H1 (cell line): ENCODE measurements at regions not wholly inside any gene's neighbourhood (a gene's known extent, or its start where the extent isn't known, plus 50 kb on each side); places are given as distances from the start of the nearest gene placed in this dataset.

ENCODE experiments used
- BCL11A ChIP-seq, 2 experiments: IDR thresholded peaks; one replicate each; pipeline ENCODE4 v1.6.1; 2011; ENCODE audit warnings: low read depth in 2 of 2, low read length in 2 of 2, mild to moderate bottlenecking in 2 of 2
- CBX8 ChIP-seq: fragments of 300-800, 300-1000 bp; sonication (generic); IDR thresholded peaks from 2 replicates; pipeline ENCODE4 v1.7.1; 2016; ENCODE audit warnings: low read depth, low read length, borderline replicate concordance
- CTBP2 ChIP-seq: IDR thresholded peaks from 2 replicates; pipeline ENCODE4 v1.7.0; 2011; ENCODE audit warnings: borderline replicate concordance, mild to moderate bottlenecking, moderate library complexity, mixed read lengths, low read length; ENCODE audit not compliant: insufficient read depth, insufficient read length
- PHF8 ChIP-seq: fragments of 200-600 bp; sonication (generic); conservative IDR thresholded peaks from 2 replicates; pipeline ENCODE4 v1.7.1; 2012; ENCODE audit warnings: low read depth, mild to moderate bottlenecking, inconsistent platforms, low read length, moderate library complexity
- SAP30 ChIP-seq: fragments of 300-600 bp; sonication (generic); IDR thresholded peaks from 2 replicates; pipeline ENCODE4 v1.7.1; 2012; ENCODE audit warnings: low read length, moderate library complexity, mild to moderate bottlenecking, inconsistent platforms; ENCODE audit not compliant: insufficient read depth, insufficient replicate concordance
- SIN3A ChIP-seq, 2 experiments: IDR thresholded peaks in 1 of 2; conservative IDR thresholded peaks in 1 of 2; 2 replicates each; pipeline ENCODE4 v1.6.1; 2011 to 2012; ENCODE audit warnings: low read length in 2 of 2, improper control_type of control experiment in 1 of 2, low read depth in 1 of 2, mild to moderate bottlenecking in 1 of 2
- TCF12 ChIP-seq: IDR thresholded peaks from 2 replicates; pipeline ENCODE4 v1.6.1; 2011; ENCODE audit warnings: low read depth, mild to moderate bottlenecking, low read length
- TF ChIP-seq, protein P1 (sequence below): IDR thresholded peaks from 2 replicates; pipeline ENCODE4 v1.6.1; 2012; ENCODE audit warnings: inconsistent platforms
- TF ChIP-seq, protein P2 (sequence below): fragments of 300-600 bp; sonication (generic); IDR thresholded peaks from 2 replicates; pipeline ENCODE4 v1.7.1; 2012; ENCODE audit warnings: low read length, moderate library complexity, mild to moderate bottlenecking, inconsistent platforms; ENCODE audit not compliant: insufficient replicate concordance

DNA sequence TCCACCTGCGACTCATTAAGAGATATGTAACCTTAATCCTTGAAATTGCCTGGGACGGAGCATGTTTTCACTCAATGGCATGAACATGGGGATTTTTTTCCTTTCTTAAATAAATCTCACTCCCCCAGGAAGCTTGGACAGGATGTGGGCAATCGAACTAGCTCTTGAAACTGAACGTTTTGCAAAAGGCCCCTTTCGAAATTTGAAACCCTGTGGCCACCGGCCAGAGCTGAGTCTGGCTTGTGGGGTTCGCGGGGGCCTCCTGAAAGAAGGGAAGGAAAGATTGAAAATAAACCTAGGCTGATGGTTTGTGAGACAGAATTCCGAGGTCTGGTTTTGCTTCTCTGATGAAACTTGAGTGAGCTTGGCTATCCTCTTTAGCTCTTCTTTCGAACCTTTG is 101.4 kb upstream of the RTL1 start (continued):
- TF ChIP-seq, protein P1, sequence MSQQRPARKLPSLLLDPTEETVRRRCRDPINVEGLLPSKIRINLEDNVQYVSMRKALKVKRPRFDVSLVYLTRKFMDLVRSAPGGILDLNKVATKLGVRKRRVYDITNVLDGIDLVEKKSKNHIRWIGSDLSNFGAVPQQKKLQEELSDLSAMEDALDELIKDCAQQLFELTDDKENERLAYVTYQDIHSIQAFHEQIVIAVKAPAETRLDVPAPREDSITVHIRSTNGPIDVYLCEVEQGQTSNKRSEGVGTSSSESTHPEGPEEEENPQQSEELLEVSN, result no peak
- TF ChIP-seq CBX8, result no peak
- no peak for TF ChIP-seq TCF12
- no peak for TF ChIP-seq BCL11A (IDR thresholded peaks at IDR 0.05; ENCODE audit: low read depth in 2 of 2, low read length in 2 of 2)
- TF ChIP-seq SIN3A (conservative IDR thresholded peaks at IDR 0.05 in 1 of 2, IDR thresholded peaks at IDR 0.05 in 1 of 2; ENCODE audit: low read depth in 1 of 2, low read length in 2 of 2), result no peak
- TF ChIP-seq, protein P2, sequence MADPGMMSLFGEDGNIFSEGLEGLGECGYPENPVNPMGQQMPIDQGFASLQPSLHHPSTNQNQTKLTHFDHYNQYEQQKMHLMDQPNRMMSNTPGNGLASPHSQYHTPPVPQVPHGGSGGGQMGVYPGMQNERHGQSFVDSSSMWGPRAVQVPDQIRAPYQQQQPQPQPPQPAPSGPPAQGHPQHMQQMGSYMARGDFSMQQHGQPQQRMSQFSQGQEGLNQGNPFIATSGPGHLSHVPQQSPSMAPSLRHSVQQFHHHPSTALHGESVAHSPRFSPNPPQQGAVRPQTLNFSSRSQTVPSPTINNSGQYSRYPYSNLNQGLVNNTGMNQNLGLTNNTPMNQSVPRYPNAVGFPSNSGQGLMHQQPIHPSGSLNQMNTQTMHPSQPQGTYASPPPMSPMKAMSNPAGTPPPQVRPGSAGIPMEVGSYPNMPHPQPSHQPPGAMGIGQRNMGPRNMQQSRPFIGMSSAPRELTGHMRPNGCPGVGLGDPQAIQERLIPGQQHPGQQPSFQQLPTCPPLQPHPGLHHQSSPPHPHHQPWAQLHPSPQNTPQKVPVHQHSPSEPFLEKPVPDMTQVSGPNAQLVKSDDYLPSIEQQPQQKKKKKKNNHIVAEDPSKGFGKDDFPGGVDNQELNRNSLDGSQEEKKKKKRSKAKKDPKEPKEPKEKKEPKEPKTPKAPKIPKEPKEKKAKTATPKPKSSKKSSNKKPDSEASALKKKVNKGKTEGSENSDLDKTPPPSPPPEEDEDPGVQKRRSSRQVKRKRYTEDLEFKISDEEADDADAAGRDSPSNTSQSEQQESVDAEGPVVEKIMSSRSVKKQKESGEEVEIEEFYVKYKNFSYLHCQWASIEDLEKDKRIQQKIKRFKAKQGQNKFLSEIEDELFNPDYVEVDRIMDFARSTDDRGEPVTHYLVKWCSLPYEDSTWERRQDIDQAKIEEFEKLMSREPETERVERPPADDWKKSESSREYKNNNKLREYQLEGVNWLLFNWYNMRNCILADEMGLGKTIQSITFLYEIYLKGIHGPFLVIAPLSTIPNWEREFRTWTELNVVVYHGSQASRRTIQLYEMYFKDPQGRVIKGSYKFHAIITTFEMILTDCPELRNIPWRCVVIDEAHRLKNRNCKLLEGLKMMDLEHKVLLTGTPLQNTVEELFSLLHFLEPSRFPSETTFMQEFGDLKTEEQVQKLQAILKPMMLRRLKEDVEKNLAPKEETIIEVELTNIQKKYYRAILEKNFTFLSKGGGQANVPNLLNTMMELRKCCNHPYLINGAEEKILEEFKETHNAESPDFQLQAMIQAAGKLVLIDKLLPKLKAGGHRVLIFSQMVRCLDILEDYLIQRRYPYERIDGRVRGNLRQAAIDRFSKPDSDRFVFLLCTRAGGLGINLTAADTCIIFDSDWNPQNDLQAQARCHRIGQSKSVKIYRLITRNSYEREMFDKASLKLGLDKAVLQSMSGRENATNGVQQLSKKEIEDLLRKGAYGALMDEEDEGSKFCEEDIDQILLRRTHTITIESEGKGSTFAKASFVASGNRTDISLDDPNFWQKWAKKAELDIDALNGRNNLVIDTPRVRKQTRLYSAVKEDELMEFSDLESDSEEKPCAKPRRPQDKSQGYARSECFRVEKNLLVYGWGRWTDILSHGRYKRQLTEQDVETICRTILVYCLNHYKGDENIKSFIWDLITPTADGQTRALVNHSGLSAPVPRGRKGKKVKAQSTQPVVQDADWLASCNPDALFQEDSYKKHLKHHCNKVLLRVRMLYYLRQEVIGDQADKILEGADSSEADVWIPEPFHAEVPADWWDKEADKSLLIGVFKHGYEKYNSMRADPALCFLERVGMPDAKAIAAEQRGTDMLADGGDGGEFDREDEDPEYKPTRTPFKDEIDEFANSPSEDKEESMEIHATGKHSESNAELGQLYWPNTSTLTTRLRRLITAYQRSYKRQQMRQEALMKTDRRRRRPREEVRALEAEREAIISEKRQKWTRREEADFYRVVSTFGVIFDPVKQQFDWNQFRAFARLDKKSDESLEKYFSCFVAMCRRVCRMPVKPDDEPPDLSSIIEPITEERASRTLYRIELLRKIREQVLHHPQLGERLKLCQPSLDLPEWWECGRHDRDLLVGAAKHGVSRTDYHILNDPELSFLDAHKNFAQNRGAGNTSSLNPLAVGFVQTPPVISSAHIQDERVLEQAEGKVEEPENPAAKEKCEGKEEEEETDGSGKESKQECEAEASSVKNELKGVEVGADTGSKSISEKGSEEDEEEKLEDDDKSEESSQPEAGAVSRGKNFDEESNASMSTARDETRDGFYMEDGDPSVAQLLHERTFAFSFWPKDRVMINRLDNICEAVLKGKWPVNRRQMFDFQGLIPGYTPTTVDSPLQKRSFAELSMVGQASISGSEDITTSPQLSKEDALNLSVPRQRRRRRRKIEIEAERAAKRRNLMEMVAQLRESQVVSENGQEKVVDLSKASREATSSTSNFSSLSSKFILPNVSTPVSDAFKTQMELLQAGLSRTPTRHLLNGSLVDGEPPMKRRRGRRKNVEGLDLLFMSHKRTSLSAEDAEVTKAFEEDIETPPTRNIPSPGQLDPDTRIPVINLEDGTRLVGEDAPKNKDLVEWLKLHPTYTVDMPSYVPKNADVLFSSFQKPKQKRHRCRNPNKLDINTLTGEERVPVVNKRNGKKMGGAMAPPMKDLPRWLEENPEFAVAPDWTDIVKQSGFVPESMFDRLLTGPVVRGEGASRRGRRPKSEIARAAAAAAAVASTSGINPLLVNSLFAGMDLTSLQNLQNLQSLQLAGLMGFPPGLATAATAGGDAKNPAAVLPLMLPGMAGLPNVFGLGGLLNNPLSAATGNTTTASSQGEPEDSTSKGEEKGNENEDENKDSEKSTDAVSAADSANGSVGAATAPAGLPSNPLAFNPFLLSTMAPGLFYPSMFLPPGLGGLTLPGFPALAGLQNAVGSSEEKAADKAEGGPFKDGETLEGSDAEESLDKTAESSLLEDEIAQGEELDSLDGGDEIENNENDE, result no peak
- no peak for TF ChIP-seq PHF8
- TF ChIP-seq SAP30, result no peak
- TF ChIP-seq CTBP2, result no peak
